H1 (cell line): ENCODE measurements at regions not wholly inside any gene's neighbourhood (a gene's known extent, or its start where the extent isn't known, plus 50 kb on each side); places are given as distances from the start of the nearest gene placed in this dataset.

Experiments
- JUND ChIP-seq: IDR thresholded peaks from 2 replicates; pipeline ENCODE4 v1.6.1; 2011; ENCODE audit warnings: mild to moderate bottlenecking, improper control_type of control experiment, low read length
- RAD21 ChIP-seq, 2 experiments: IDR thresholded peaks in 1 of 2; conservative IDR thresholded peaks in 1 of 2; 2 replicates each; pipeline ENCODE4 v1.6.1; 2011; ENCODE audit warnings: low read depth in 2 of 2, low read length in 2 of 2, improper control_type of control experiment in 1 of 2, inconsistent platforms in 1 of 2, mild to moderate bottlenecking in 1 of 2, moderate library complexity in 1 of 2

GRCh38 chr1:147384804-147385203 lies 142.3 kb downstream of the CHD1L start (continued):
- TF ChIP-seq JUND = no peak
- no peak for TF ChIP-seq RAD21 (IDR thresholded peaks at IDR 0.05 in 1 of 2, conservative IDR thresholded peaks at IDR 0.05 in 1 of 2; ENCODE audit: low read depth in 2 of 2, low read length in 2 of 2)
